ENCODE measurements at regions not wholly inside any gene's neighbourhood (a gene's known extent, or its start where the extent isn't known, plus 50 kb on each side); places are given as distances from the start of the nearest gene placed in this dataset.

GRCh38 chr19:30229525-30230174 is 142.5 kb upstream of the ZNF536 start:
- TF ChIP-seq CTCF (IDR thresholded peaks at IDR 0.05; ENCODE audit: control extremely low read depth in 1 of 3, insufficient read depth in 1 of 3, low read depth in 1 of 3, low read length in 3 of 3) (no peak), ATF2 (IDR thresholded peaks at IDR 0.05; ENCODE audit: low read length) (no peak), POLR2AphosphoS5 (IDR thresholded peaks at IDR 0.05; ENCODE audit: low read depth, low read length) (no peak)

All from H1 (cell line).